ENCODE measurements at regions not wholly inside any gene's neighbourhood (a gene's known extent, or its start where the extent isn't known, plus 50 kb on each side); places are given as distances from the start of the nearest gene placed in this dataset.
"Not testable (repeated sequence)": the region's sequence is repeated elsewhere in the genome, so short reads cannot be mapped to it uniquely, and the experiment has no call there.

DNA sequence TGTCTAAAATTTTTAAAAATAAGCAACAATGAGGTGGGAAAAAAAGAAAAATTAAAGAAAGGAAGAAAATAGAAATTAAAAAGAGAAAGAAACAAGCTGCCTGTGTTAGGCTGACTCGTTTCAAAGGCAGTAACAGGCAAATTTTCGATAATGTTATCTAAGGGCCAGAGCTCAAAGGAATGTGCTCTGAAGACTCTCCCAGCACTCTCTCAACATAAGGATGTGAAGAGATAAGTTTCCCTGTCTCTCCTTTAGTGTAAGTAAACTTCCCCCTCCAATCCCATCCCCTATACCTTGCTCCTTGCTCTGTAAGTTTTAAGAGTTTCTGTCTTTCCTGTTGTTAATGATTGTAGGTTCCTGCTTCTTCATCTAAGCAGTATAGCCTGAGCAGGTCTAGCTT is 172.8 kb downstream of the TEX13C start:
- in situ Hi-C loops (cut with HindIII; ENCODE audit: low pct_unique_long_range_greater_than_20kb, low sequenced_read_pairs), result no loop called here
- DNase-seq (ENCODE audit: low read depth, low spot score), result no peak

DNA sequence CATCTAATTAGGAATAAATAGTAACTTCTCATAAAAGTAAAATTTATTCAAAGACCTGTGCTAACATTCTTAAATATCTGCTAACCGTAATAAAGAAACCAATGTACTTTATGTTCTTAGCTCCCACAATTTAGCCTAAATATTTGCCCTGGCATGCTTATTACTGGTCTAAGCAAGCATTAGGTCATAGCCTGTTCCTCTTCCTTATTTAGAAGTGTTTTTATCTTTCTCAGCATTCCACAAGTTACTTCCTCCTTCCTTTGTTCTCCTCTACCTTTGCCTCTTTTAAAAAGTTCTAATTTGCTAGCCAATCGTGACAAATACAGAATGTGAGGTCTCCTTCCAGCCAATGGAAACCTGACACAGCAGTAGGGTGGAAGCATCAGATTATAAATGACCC is 173.3 kb downstream of the TEX13C start:
- in situ Hi-C loops (cut with HindIII; ENCODE audit: low pct_unique_long_range_greater_than_20kb, low sequenced_read_pairs); DNase-seq (ENCODE audit: low read depth, low spot score): not testable (repeated sequence)

DNA sequence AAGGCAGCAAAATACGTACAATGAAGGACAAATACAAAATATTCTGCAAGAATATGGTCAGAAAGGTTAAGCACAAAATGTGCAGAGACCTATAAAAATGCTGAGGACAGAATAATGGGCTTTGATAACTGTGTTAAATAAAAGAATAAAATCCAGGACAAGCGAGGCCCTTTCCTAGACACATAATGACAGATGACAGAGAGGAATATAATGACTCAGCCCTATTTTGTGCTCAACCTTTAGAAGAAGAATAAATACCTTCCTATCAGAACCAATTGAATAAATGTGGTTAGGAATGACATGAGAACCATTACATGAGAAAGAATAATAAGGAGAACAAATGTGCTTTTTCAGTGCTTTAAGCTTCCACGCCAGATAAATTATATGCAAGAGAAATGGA is 178.0 kb downstream of the TEX13C start:
- in situ Hi-C loops (cut with HindIII; ENCODE audit: low pct_unique_long_range_greater_than_20kb, low sequenced_read_pairs), result no loop called here
- no peak for DNase-seq (ENCODE audit: low read depth, low spot score)

DNA sequence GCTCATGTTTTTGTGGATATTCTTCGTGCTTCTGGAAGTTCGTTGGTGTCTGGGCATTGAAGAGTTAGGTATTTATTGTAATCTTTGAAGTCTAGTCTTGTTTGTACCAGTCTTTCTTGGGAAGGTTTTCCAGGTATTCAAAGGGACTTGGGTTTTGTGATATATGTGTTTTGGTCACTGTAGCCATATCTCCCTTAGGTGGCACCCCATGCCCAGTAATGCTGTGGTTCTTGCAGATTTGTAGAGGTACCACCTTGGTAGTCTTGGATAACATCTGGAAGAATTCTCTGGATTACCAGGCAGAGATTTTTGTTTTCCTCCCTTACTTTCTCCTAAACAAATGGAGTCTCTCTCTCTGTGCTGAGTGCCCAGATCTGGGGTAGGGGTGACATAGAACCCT is 184.1 kb downstream of the TEX13C start:
- in situ Hi-C loops (cut with HindIII; ENCODE audit: low pct_unique_long_range_greater_than_20kb, low sequenced_read_pairs), result no loop called here
- no peak for DNase-seq (ENCODE audit: low read depth, low spot score)

DNA sequence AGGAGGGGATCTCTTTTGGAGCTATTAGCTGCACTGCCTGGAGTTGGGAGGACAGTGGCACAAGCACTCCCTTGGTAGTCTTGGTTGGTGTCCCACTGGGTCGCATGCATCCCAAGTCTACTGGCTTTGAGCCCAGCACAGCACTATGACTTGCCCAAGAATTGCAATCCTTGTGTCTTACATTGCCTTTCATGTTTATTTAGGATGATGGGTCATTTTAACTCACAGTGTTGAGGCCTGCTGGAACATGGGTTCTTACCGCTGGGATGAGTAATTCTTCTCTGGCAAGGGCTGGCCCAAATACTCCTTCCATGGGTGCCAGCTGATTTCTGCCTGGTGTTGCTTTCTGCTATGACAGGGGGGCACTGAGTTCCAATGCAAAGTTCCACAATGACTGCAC is 185.5 kb downstream of the TEX13C start:
- no peak for DNase-seq (ENCODE audit: low read depth, low spot score)
- in situ Hi-C loops (cut with HindIII; ENCODE audit: low pct_unique_long_range_greater_than_20kb, low sequenced_read_pairs), result no loop called here

DNA sequence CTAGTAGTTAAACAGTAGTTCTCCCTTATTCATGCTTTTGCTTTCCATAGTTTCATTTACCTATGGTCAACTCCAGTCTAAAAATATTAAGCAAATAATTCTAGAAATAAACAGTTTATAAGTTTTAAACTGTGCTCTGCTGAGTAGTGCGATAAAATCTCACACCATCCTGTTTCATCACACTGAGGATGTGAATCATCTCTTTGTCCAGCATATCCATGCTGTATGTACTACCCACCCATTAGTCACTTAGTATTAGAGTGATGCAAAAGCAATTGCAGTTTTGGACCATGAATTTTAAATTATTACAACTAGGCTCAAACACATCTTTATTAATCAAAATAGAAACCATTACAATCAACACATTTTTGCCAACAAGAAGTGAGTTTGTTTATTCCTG is 187.4 kb downstream of the TEX13C start:
- in situ Hi-C loops (cut with HindIII; ENCODE audit: low pct_unique_long_range_greater_than_20kb, low sequenced_read_pairs), result no loop called here
- DNase-seq (ENCODE audit: low read depth, low spot score), result no peak

DNA sequence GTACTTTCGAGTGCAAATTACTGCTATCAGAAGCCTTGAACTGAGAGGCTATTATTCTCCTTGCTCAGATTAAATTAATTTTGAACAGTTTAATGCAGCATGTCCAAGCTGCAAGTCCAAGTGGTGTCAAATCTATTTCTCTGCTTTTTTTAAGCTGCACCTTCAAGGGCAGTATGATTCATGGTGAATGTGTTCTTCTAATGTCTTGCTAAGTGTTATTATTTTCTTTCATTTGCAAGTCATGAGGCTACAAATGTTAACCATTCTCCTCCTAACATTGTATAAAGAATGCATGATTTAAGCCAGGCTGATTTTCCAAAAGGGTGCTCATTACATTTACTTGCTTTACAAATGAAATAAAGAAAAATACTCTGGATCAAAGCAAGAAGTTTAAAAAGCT is 200.4 kb downstream of the TEX13C start:
- DNase-seq (ENCODE audit: low read depth, low spot score), result no peak
- in situ Hi-C loops (cut with HindIII; ENCODE audit: low pct_unique_long_range_greater_than_20kb, low sequenced_read_pairs), result no loop called here

DNA sequence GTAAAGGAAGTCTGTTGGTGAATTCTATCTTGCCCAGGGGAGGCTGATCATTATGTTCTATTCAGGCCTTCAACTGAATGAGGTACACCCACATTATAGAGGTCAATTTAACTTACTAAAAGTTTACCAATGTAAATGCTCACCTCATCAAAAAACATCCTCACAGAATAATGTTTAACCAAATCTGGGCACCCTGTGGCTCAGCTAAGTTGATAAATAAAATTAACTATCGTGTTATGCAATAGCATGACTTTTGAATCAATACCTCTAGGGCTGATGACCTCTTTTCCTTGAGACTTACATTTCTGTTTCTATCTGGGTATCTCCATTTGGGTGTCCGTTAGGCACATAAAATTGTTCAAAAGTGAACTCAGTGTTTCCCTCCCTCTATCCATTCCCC is 203.1 kb downstream of the TEX13C start:
- no peak for DNase-seq (ENCODE audit: low read depth, low spot score)
- in situ Hi-C loops (cut with HindIII; ENCODE audit: low pct_unique_long_range_greater_than_20kb, low sequenced_read_pairs), result no loop called here

DNA sequence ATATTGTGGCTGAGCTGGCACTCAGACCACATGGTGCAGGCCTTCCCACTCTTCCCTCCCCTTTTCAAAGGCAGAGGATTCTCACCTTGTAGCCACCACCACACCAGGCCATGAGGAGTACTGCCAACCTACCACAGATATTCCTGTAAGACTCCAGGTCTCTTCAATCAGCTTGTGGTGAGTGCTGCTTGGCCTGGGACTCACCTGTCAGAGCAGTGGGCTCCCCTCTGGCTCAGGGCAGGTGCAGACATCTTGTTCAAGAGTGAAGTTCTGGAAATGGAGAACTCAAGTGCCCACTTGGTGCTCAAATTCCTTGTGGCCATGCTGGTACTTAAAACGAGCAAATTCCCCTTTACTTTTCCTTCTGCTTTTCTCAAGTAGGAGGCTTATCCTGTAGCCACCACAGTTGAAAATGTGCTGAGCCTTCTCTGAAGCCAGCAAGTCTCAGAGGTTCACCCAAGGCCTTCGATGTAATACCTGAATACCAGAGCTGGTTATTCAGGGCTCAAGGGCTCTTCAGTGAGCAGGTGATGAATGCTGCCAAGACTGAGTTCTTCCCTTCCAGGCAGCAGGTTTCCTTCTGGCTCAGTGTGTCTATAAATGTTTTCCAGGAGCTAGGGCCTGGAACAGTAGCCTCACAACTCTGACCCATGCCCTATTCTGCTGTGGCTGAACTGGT is 212.9 kb downstream of the TEX13C start:
- in situ Hi-C loops (cut with HindIII; ENCODE audit: low pct_unique_long_range_greater_than_20kb, low sequenced_read_pairs), result no loop called here

DNA sequence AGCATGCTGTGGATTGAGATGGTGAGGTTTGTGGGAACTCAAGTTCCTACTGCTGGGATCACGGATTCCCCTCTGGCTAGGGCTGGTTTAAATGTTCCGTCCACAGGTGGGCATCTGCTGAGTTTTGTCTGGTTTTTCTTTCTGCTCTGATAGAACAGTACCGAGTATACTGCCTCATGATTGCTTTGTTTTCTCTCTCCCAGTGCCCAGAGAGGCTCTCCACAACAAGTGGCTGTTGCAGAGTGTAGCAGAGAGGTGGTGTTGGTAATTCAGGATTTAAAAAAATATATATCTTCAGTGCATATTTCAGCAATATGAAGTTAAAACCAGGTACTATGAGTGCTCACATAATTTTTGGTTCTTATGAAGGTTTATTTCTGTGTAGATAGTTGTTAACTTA is 213.7 kb downstream of the TEX13C start:
- in situ Hi-C loops (cut with HindIII; ENCODE audit: low pct_unique_long_range_greater_than_20kb, low sequenced_read_pairs), result no loop called here
- DNase-seq (ENCODE audit: low read depth, low spot score), result no peak

More for the DNA sequence above, 212.9 kb downstream of the TEX13C start:
- no peak for DNase-seq (ENCODE audit: low read depth, low spot score)

DNA sequence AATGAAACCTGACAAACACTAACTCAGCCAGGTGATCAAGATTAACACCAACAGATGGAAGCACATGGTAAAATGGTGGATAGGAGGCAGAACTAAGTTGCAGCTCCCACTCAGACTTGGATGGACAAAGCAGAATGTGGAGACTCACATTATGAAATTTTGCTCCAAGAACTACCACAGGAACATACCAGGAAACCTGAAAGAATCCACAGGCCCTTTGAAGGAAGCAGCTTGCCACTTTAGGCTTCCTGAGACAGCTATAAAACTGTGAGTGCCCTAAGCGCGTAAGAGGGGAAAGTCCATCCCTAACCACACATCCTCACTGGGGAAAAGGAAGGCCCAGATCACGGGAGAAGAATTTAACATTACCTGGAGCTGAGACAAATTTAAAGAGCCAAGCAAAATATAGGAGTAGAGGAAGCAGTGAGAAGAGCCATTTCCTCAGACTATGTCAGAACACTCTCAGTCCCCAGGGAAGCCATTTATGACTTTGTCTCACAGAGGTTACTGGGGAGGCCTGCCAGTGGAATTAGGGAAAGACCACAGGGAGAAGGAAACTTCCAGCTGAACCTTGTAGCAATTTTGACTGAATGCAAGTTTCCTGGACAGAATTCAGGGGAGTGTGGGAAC is 224.5 kb downstream of the TEX13C start:
- no peak for DNase-seq (ENCODE audit: low read depth, low spot score)
- in situ Hi-C loops (cut with HindIII; ENCODE audit: low pct_unique_long_range_greater_than_20kb, low sequenced_read_pairs), result no loop called here

DNA sequence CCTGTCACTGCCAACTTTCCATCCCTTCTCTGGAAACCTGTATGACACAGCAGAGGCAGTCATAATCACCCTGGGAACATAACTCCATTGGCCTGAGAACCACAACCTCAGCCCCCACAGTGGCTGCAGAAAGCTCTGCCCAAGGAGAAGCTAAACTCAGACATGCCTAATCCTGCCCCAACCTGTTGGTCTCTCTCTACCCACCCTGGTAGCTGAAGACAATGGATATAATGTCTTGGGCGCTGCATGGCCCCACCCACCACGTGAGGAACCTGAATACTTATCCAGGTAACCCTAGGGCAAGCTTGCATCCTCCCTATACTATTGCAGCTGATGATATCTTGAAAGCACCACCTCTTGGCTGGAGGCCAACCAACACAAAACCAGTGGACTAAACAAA is 225.2 kb downstream of the TEX13C start:
- in situ Hi-C loops (cut with HindIII; ENCODE audit: low pct_unique_long_range_greater_than_20kb, low sequenced_read_pairs), result no loop called here

DNA sequence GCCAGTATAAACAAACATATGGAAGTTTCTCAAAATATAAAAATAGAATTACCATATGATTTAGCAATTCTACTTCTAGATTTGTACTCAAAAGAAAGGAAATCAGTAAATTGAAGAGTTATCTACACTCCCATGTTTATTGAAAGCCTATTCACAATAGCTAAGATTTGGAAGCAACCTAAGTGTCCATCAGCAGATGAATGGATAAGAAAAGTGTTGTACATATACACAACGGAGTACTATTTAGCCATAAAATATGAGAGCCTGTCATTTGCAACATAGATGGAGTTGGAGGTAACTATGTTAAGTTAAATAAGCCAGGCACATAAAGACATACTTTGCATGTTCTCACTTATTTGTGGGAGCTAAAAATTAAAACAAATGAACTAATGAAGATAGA is 257.8 kb downstream of the TEX13C start:
- in situ Hi-C loops (cut with HindIII; ENCODE audit: low pct_unique_long_range_greater_than_20kb, low sequenced_read_pairs), result no loop called here

More for the DNA sequence above, 225.2 kb downstream of the TEX13C start:
- no peak for DNase-seq (ENCODE audit: low read depth, low spot score)

DNA sequence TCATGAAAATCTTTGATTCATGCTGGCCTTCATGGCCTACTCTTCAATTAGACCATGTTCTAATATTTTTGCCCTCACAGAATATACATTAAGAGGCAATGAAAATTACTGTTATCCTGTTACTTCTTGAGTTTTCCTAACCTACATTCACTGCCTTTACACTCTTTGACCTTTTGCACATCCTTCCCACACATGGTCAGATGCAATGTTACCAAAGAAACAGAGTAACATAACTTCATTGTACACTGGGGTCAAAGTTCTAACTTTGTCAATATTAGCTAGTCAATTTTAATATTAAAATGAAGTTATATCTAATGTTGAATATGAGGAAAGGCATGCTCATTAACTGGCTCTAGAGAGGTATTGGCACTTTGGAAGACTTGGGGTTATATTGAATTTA is 284.8 kb downstream of the TEX13C start:
- DNase-seq (ENCODE audit: low read depth, low spot score), result no peak
- in situ Hi-C loops (cut with HindIII; ENCODE audit: low pct_unique_long_range_greater_than_20kb, low sequenced_read_pairs), result no loop called here

More for the DNA sequence above, 257.8 kb downstream of the TEX13C start:
- DNase-seq (ENCODE audit: low read depth, low spot score), result no peak

DNA sequence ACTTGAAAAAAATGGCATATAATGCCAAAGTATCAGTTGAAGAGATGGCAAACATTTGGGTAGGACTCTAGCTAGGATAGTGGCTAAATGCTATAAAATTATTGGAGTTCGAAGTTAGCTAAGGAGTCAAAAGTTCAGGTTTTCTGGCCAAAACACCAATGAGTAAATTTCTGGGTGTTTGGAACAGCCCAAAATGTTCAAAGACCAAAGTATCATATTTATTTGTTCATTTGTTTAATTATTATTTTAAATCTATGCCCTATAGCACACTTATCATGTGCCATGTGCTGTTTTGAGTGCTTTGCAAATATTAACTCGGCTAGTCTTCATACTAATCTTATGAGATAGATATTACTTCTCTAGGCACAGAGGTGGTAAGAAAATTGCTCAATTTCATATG is 285.5 kb downstream of the TEX13C start:
- in situ Hi-C loops (cut with HindIII; ENCODE audit: low pct_unique_long_range_greater_than_20kb, low sequenced_read_pairs), result no loop called here
- no peak for DNase-seq (ENCODE audit: low read depth, low spot score)

DNA sequence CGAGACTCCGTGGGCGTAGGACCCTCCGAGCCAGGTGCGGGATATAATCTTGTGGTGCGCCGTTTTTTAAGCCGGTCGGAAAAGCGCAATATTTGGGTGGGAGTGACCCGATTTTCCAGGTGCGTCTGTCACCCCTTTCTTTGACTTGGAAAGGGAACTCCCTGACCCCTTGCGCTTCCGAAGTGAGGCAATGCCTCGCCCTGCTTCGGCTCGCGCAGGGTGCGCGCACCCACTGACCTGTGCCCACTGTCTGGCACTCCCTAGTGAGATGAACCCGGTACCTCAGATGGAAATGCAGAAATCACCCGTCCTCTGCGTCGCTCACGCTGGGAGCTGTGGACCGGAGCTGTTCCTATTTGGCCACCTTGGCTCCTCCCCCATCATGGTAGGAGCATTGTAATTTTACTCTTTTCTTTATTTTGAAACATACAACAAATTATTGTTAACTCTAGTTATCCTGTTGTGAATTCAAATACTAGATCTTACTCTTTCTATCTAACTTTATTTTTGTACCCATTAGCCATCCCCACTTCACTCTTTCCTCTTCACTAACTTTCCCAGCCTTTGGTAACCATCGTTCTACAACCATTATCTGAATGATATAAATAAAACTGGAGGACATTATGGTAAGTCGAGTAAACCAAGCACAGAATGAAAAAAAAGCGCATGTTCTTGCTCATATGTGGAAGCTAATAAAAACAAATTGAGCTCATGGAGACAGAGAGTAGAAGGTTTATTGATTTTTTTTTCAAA is 295.1 kb downstream of the TEX13C start:
- in situ Hi-C loops (cut with HindIII; ENCODE audit: low pct_unique_long_range_greater_than_20kb, low sequenced_read_pairs); DNase-seq (ENCODE audit: low read depth, low spot score): not testable (repeated sequence)

DNA sequence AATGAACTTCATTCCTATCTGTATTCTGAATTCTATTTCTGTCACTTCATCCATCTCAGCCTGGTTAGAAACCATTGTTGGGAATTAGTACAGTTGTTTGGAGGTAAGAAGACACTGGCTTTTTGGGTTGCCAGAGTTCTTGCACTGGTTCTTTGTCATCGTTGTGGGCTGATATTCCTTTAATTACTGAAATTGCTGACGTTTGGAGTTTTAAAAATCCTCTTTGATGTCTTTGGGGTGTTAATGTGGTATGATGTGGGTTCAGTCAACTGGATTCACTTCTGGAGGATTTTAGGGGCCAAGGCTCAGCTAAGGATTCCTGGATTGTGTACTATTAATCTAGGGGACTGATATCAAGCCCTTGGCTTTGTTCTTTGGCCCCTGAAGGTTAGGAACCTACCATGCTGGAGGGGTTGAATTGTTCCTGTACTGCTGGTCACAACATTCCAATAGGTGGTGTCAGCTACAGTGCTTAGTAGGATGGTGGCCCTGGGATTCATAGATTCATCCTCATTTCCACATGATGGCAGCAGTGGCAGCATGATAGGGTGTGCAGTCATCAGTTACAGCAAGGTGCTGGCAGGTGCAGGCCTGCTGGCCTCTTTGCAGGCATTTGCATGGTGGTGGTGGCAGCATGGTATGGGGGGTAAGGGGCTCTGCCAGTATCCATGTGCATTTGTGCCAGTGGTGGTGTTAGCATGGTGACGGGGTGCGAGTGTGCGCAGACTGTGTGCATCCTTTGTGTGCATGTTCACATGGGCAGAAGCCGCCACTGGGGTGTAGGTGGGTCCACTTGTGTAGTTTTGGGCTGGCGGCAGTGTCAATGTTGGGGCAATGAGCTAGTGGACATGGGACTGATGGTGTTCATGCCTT is 301.3 kb downstream of the TEX13C start:
- no peak for DNase-seq (ENCODE audit: low read depth, low spot score)
- in situ Hi-C loops (cut with HindIII; ENCODE audit: low pct_unique_long_range_greater_than_20kb, low sequenced_read_pairs), result no loop called here

DNA sequence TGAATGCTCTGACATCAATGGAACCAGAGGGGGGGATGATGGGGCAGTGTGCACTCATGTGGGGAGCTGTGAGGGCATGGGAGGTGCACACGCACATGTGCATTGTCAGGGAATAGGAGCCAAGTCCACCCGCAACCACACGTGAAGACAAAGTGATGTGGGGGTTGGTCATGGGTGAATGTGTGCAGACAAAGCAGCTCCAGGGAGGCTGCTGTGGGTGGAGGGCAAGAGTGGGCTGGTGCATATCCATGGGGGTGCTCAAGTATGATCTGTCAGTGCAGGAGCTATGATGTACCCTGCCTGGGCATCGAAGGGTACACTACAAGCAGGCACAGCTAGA is 301.9 kb downstream of the TEX13C start:
- DNase-seq (ENCODE audit: low read depth, low spot score), result no peak
- in situ Hi-C loops (cut with HindIII; ENCODE audit: low pct_unique_long_range_greater_than_20kb, low sequenced_read_pairs), result no loop called here

Data from SK-MEL-5 (cell line).